ENCODE measurements at regions not wholly inside any gene's neighbourhood (a gene's known extent, or its start where the extent isn't known, plus 50 kb on each side); places are given as distances from the start of the nearest gene placed in this dataset.

GRCh38 chr4:124469981-124470380 lies 242.6 kb downstream of the ANKRD50 start:
- no peak for TF ChIP-seq CTCF (conservative IDR thresholded peaks at IDR 0.05 in 1 of 2, IDR thresholded peaks at IDR 0.05 in 1 of 2; ENCODE audit: extremely low read depth in 1 of 2, insufficient read depth in 1 of 2, low read depth in 1 of 2, low read length in 2 of 2)
- TF ChIP-seq EZH2 (IDR thresholded peaks at IDR 0.05; ENCODE audit: borderline replicate concordance, low read length), result no peak
